H1 (cell line): ENCODE measurements at regions not wholly inside any gene's neighbourhood (a gene's known extent, or its start where the extent isn't known, plus 50 kb on each side); places are given as distances from the start of the nearest gene placed in this dataset.

Experiments
- KDM4A ChIP-seq: IDR thresholded peaks from one replicate; pipeline ENCODE4 v1.7.1; 2012; ENCODE audit warnings: low read depth, mild to moderate bottlenecking, moderate library complexity, low read length, inconsistent platforms; ENCODE audit not compliant: severe bottlenecking
- NRF1 ChIP-seq: IDR thresholded peaks from 2 replicates; pipeline ENCODE4 v1.6.1; 2011; ENCODE audit warnings: mild to moderate bottlenecking, low read depth, low read length, improper control_type of control experiment

GRCh38 chr9:95373069-95373681, 55.7 kb upstream of the FANCC start (continued):
- no peak for TF ChIP-seq NRF1
- no peak for TF ChIP-seq KDM4A
